Muscle layer of duodenum (tissue), 2 donors: ENCODE measurements at regions not wholly inside any gene's neighbourhood (a gene's known extent, or its start where the extent isn't known, plus 50 kb on each side); places are given as distances from the start of the nearest gene placed in this dataset.
"Not testable (repeated sequence)": the region's sequence is repeated elsewhere in the genome, so short reads cannot be mapped to it uniquely, and the experiment has no call there.

Experiments
- H3K27ac ChIP-seq: one replicate; pipeline ENCODE4 v1.7.0; 2013; ENCODE audit warnings: mild to moderate bottlenecking, low read length
- H3K27me3 ChIP-seq: one replicate; pipeline ENCODE4 v1.7.0; 2013; ENCODE audit warnings: low read depth, mild to moderate bottlenecking, control low read depth, low read length
- H3K36me3 ChIP-seq, 2 donors: one replicate each; pipeline ENCODE4 v1.7.0; 2013; ENCODE audit warnings: low read length in 2 of 2, control low read depth in 1 of 2, mild to moderate bottlenecking in 1 of 2; ENCODE audit not compliant: insufficient read depth in 2 of 2, control insufficient read depth in 1 of 2
- H3K4me1 ChIP-seq, 2 donors: one replicate each; pipeline ENCODE4 v1.7.0; 2013; ENCODE audit warnings: low read length in 2 of 2, mild to moderate bottlenecking in 2 of 2, control low read depth in 1 of 2, moderate library complexity in 1 of 2; ENCODE audit not compliant: insufficient read depth in 2 of 2, control insufficient read depth in 1 of 2
- H3K4me3 ChIP-seq, 2 donors: one replicate each; pipeline ENCODE4 v1.7.0; 2013; ENCODE audit warnings: low read length in 2 of 2, low read depth in 1 of 2, mild to moderate bottlenecking in 1 of 2
- H3K9me3 ChIP-seq, 2 donors: one replicate each; pipeline ENCODE4 v1.7.0; 2013; ENCODE audit warnings: low read length in 2 of 2, control low read depth in 1 of 2, mild to moderate bottlenecking in 1 of 2; ENCODE audit not compliant: control insufficient read depth in 1 of 2
- donor health status: healthy.

GRCh38 chr2:129193961-129194360, 785.5 kb upstream of the RAB6C start:
- Histone ChIP-seq H3K4me1 (no peaks in the 10 kb centered on the region), H3K36me3 (no peaks in the 10 kb centered on the region), H3K4me3 (no peak overlapping the region), H3K9me3 (no peaks in the 10 kb centered on the region), H3K27me3 (no peaks in the 10 kb centered on the region), H3K27ac (no peak overlapping the region)

DNA sequence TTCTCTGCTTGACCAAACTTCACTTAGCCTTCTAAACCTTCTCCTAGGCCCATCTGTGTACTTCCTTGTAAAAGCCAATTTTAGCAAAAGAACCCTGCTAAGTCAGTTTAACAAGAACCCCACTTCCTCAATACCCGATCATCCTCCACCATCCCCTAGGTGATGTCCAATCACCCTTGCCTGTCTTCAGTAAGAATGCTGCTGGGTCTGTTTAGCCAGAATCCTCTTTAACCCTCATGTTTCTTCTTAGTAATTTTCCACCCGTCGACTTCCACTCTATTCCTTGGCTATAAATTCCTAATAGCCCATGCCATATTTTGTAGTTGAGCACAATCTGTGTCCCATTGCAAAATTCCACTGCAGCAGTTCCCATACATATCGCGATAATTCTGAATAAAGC, 780.0 kb upstream of the RAB6C start:
- Histone ChIP-seq H3K9me3 (no peaks in the 10 kb centered on the region), H3K36me3 (no peaks in the 10 kb centered on the region), H3K27ac (no peak overlapping the region), H3K4me1 (no peaks in the 10 kb centered on the region), H3K27me3 (no peaks in the 10 kb centered on the region), H3K4me3 (no peak overlapping the region)

DNA sequence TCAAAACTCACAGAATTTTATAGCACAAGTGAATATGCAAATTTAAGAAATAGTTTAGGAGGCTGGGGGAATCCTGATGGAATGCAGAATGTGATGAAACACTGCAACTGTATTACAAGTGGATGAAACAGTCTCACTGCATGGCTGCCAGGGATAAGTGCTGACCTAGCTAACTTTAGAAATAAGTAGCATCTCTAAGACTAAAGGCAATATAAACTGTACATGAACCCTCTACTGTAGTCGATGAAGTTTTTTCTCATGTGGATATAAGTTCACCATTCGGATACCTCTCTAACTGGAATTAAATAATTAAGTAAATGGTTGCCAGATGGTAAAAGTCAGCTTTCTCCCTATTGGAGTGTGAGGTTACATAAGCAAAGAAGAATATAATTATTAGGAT, 777.8 kb upstream of the RAB6C start:
- Histone ChIP-seq H3K27ac (no peak overlapping the region), H3K9me3 (no peaks in the 10 kb centered on the region), H3K36me3 (no peaks in the 10 kb centered on the region), H3K27me3 (no peaks in the 10 kb centered on the region), H3K4me1 (no peaks in the 10 kb centered on the region), H3K4me3 (no peak overlapping the region)

- Histone ChIP-seq H3K36me3 (no peaks in the 10 kb centered on the region), H3K9me3 (no peaks in the 10 kb centered on the region), H3K27me3 (no peaks in the 10 kb centered on the region), H3K27ac (no peak overlapping the region), H3K4me3 (no peak overlapping the region), H3K4me1 (no peaks in the 10 kb centered on the region)
Observed at GRCh38 chr2:129203331-129203730, 776.1 kb upstream of the RAB6C start.

- not testable (repeated sequence) for H3K27ac ChIP-seq
Observed at GRCh38 chr2:129204581-129204980, 774.9 kb upstream of the RAB6C start.

GRCh38 chr2:129205176-129205575, 774.3 kb upstream of the RAB6C start:
- no peak overlapping the region for H3K4me3 ChIP-seq
- no peaks in the 10 kb centered on the region for H3K4me1 ChIP-seq
- H3K9me3 ChIP-seq, result no peaks in the 10 kb centered on the region
- H3K27me3 ChIP-seq, result no peaks in the 10 kb centered on the region
- no peaks in the 10 kb centered on the region for H3K36me3 ChIP-seq
- no peak overlapping the region for H3K27ac ChIP-seq

More at GRCh38 chr2:129204581-129204980, 774.9 kb upstream of the RAB6C start:
- not testable (repeated sequence) for H3K36me3 ChIP-seq, H3K4me1 ChIP-seq, H3K9me3 ChIP-seq, H3K27me3 ChIP-seq, H3K4me3 ChIP-seq

DNA sequence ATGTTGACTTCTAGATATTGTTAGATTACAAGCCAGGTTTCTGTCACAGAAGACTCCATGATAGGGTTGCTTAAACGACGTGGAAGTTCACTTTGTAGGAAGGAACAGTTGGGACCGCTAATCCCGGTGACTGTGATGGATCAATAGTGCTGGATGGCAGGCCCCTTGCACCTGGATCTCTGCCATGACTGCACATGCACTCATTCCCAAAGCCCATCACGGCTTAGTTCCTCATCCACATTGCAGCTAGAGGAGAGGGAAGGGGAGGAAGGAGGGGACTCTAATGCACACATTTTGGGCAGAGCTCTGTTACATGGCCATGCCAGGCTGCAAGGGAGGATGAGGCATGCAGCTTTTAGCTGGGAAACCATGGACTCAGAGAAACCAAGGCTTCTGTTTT, 773.7 kb upstream of the RAB6C start:
- no peak overlapping the region for H3K4me3 ChIP-seq
- no peaks in the 10 kb centered on the region for H3K9me3 ChIP-seq
- no peaks in the 10 kb centered on the region for H3K27me3 ChIP-seq
- no peak overlapping the region for H3K27ac ChIP-seq
- no peaks in the 10 kb centered on the region for H3K4me1 ChIP-seq
- H3K36me3 ChIP-seq, result no peaks in the 10 kb centered on the region

GRCh38 chr2:129212299-129212958, 767.0 kb upstream of the RAB6C start:
- no peak overlapping the region for H3K4me3 ChIP-seq
- no peaks in the 10 kb centered on the region for H3K4me1 ChIP-seq
- no peak overlapping the region for H3K27ac ChIP-seq
- H3K9me3 ChIP-seq, result no peaks in the 10 kb centered on the region
- no peaks in the 10 kb centered on the region for H3K27me3 ChIP-seq
- H3K36me3 ChIP-seq, result no peaks in the 10 kb centered on the region

GRCh38 chr2:129224022-129224421, 755.4 kb upstream of the RAB6C start:
- Histone ChIP-seq H3K36me3 (no peaks in the 10 kb centered on the region), H3K27ac (no peak overlapping the region), H3K4me3 (no peak overlapping the region)

DNA sequence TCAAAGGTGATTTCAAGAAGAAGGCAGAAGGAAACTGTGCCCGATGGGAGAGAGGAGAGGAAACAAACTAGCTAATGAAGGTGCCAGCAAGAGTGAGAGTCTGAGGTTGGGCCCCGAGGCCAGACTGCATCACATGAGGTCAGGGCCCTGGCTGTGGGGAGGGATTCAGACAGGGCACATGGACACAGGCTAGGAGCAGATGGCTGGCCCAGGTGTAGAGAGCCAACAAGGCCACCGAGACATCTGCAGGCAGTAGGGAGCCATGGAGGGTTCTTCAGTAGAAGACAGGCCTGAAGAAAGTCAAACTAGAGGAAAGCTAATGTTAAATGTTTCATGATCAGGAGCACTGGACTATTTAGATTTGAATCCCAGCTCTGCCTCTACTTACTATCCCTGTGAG, 755.0 kb upstream of the RAB6C start:
- no peaks in the 10 kb centered on the region for H3K27me3 ChIP-seq
- no peak overlapping the region for H3K4me3 ChIP-seq
- no peaks in the 10 kb centered on the region for H3K4me1 ChIP-seq
- no peaks in the 10 kb centered on the region for H3K9me3 ChIP-seq
- H3K27ac ChIP-seq, result no peak overlapping the region
- no peaks in the 10 kb centered on the region for H3K36me3 ChIP-seq

More at GRCh38 chr2:129224022-129224421, 755.4 kb upstream of the RAB6C start:
- Histone ChIP-seq H3K4me1 (no peaks in the 10 kb centered on the region), H3K9me3 (no peaks in the 10 kb centered on the region), H3K27me3 (no peaks in the 10 kb centered on the region)

DNA sequence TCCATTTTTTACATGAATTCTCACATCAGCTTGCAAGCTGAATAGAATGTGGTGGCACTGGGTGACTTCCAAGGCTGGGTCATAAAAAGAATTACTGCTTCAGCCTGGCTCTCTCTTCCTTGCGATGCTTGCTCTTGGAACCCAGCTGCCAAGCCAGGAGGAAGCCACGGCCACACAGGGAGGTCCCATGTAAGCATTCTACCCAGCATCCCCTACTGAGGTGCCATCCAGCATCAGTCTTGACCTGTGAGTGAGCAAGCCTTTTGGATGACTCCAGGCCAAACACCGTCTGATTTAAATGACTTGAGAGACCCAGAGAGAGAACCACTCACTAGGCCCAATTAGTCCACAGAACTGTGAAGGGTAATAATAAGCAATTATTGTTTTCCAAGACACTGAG, 750.3 kb upstream of the RAB6C start:
- Histone ChIP-seq H3K4me1 (no peaks in the 10 kb centered on the region), H3K36me3 (no peaks in the 10 kb centered on the region), H3K27me3 (no peaks in the 10 kb centered on the region), H3K4me3 (no peak overlapping the region), H3K27ac (no peak overlapping the region), H3K9me3 (no peaks in the 10 kb centered on the region)

DNA sequence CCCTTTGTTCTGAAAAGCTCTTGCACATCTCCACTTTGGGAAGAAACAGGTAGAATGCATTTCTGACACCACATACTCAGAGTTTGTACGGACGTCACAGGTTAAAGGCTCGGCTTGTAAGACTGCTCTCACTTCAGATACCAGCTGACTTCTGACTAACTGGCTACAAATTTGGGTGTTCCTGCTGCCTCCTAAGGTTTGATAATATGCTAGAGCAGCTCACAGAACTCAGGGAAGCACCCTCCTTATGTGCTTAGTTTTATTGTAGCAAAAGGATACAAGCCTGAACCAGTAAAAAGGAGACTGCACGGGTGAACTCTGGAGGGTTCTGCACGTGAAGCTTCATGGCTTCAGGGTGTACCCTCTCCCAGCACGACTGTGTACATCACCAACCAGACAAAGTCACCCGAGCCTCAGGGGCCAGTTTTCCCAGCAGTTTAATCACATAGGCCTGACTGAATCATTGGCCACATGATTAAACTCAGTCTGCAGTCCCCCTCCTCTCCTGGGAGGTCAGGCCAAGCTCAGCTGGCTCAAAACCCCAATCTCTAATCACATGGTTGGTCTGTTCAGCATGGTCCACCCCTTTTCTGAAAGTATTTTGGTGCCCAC, 749.5 kb upstream of the RAB6C start:
- no peaks in the 10 kb centered on the region for H3K9me3 ChIP-seq
- H3K4me3 ChIP-seq, result no peak overlapping the region
- H3K4me1 ChIP-seq, result no peaks in the 10 kb centered on the region
- no peak overlapping the region for H3K27ac ChIP-seq
- no peaks in the 10 kb centered on the region for H3K36me3 ChIP-seq
- no peaks in the 10 kb centered on the region for H3K27me3 ChIP-seq
